ENCODE measurements at regions not wholly inside any gene's neighbourhood (a gene's known extent, or its start where the extent isn't known, plus 50 kb on each side); places are given as distances from the start of the nearest gene placed in this dataset.
"Not testable (repeated sequence)": the region's sequence is repeated elsewhere in the genome, so short reads cannot be mapped to it uniquely, and the experiment has no call there.

- WGBS, result 63% methylated on average over 2 of the region's 2 CpGs
- Histone ChIP-seq H3K4me1 (ENCODE audit: control insufficient read depth in 4 of 4, insufficient read depth in 4 of 4, low read length in 3 of 4) (no peaks in the 10 kb centered on the region), H3K4me3 (ENCODE audit: low read depth in 1 of 3, low read length in 3 of 3) (no peak overlapping the region), H3K27ac (ENCODE audit: low read depth in 1 of 2, low read length in 2 of 2) (no peak overlapping the region), H3K27me3 (ENCODE audit: control insufficient read depth in 4 of 4, insufficient read depth in 4 of 4, low read length in 3 of 4) (no peaks in the 10 kb centered on the region), H3K9me3 (ENCODE audit: control insufficient read depth in 4 of 4, low read length in 3 of 4) (no peaks in the 10 kb centered on the region), H3K9ac (ENCODE audit: low read depth in 1 of 2, low read length in 2 of 2) (no peak overlapping the region), H3K36me3 (ENCODE audit: control insufficient read depth in 4 of 4, insufficient read depth in 3 of 4, low read depth in 1 of 4, low read length in 3 of 4) (no peaks in the 10 kb centered on the region)
- no peak for DNase-seq (ENCODE audit: low spot score)
- TF ChIP-seq MAX (IDR thresholded peaks at IDR 0.05), result no peak
- TF ChIP-seq SP1 (IDR thresholded peaks at IDR 0.05), result no peak
- TF ChIP-seq EGR1 (IDR thresholded peaks at IDR 0.05; ENCODE audit: low read depth in 2 of 2), result no peak
- TF ChIP-seq FOXA2 (IDR thresholded peaks at IDR 0.05), result no peak
- no peak for TF ChIP-seq JUND (IDR thresholded peaks at IDR 0.05)
- no peak for TF ChIP-seq YY1 (IDR thresholded peaks at IDR 0.05)
- TF ChIP-seq RAD21 (IDR thresholded peaks at IDR 0.05), result no peak
- TF ChIP-seq ATF3 (IDR thresholded peaks at IDR 0.05), result no peak
- TF ChIP-seq HNF4A (conservative IDR thresholded peaks at IDR 0.05), result no peak
Observed at GRCh38 chr13:62162860-62163259, 747.2 kb upstream of the PCDH20 start.

GRCh38 chr13:62158520-62158919, 742.9 kb upstream of the PCDH20 start:
- H3K4me1 ChIP-seq (ENCODE audit: control insufficient read depth in 4 of 4, insufficient read depth in 4 of 4, low read length in 3 of 4), result no peaks in the 10 kb centered on the region
- no peaks in the 10 kb centered on the region for H3K27me3 ChIP-seq (ENCODE audit: control insufficient read depth in 4 of 4, insufficient read depth in 4 of 4, low read length in 3 of 4)
- H3K36me3 ChIP-seq (ENCODE audit: control insufficient read depth in 4 of 4, insufficient read depth in 3 of 4, low read depth in 1 of 4, low read length in 3 of 4), result no peaks in the 10 kb centered on the region
- no peak for DNase-seq (ENCODE audit: low spot score)
- WGBS, result 81% methylated on average over 3 of the region's 3 CpGs
- H3K27ac ChIP-seq (ENCODE audit: low read depth in 1 of 2, low read length in 2 of 2), result no peak overlapping the region
- no peaks in the 10 kb centered on the region for H3K9me3 ChIP-seq (ENCODE audit: control insufficient read depth in 4 of 4, low read length in 3 of 4)
- TF ChIP-seq GABPA (IDR thresholded peaks at IDR 0.05 in 1 of 2, conservative IDR thresholded peaks at IDR 0.05 in 1 of 2), result no peak
- TF ChIP-seq FOXA2 (IDR thresholded peaks at IDR 0.05), result no peak
- no peak overlapping the region for H3K9ac ChIP-seq (ENCODE audit: low read depth in 1 of 2, low read length in 2 of 2)
- no peak overlapping the region for H3K4me3 ChIP-seq (ENCODE audit: low read depth in 1 of 3, low read length in 3 of 3)

GRCh38 chr13:62151724-62152123, 736.1 kb upstream of the PCDH20 start:
- 67% methylated on average over 2 of the region's 2 CpGs for WGBS
- not testable (repeated sequence) for H3K4me3 ChIP-seq (ENCODE audit: low read depth in 1 of 3, low read length in 3 of 3); H3K27ac ChIP-seq (ENCODE audit: low read depth in 1 of 2, low read length in 2 of 2); H3K27me3 ChIP-seq (ENCODE audit: control insufficient read depth in 4 of 4, insufficient read depth in 4 of 4, low read length in 3 of 4); DNase-seq (ENCODE audit: low spot score); H3K36me3 ChIP-seq (ENCODE audit: control insufficient read depth in 4 of 4, insufficient read depth in 3 of 4, low read depth in 1 of 4, low read length in 3 of 4); H3K9ac ChIP-seq (ENCODE audit: low read depth in 1 of 2, low read length in 2 of 2); H3K9me3 ChIP-seq (ENCODE audit: control insufficient read depth in 4 of 4, low read length in 3 of 4); H3K4me1 ChIP-seq (ENCODE audit: control insufficient read depth in 4 of 4, insufficient read depth in 4 of 4, low read length in 3 of 4)

GRCh38 chr13:62142048-62142447, 726.4 kb upstream of the PCDH20 start:
- Histone ChIP-seq H3K27ac (ENCODE audit: low read depth in 1 of 2, low read length in 2 of 2) (no peak overlapping the region), H3K9me3 (ENCODE audit: control insufficient read depth in 4 of 4, low read length in 3 of 4) (peaks cover 0 to 5% (median 1%) of the 10 kb centered on the region in 4 donors), H3K4me3 (ENCODE audit: low read depth in 1 of 3, low read length in 3 of 3) (no peak overlapping the region), H3K9ac (ENCODE audit: low read depth in 1 of 2, low read length in 2 of 2) (no peak overlapping the region), H3K27me3 (ENCODE audit: control insufficient read depth in 4 of 4, insufficient read depth in 4 of 4, low read length in 3 of 4) (peaks cover 0 to 2% (median 0%) of the 10 kb centered on the region in 4 donors), H3K4me1 (ENCODE audit: control insufficient read depth in 4 of 4, insufficient read depth in 4 of 4, low read length in 3 of 4) (no peaks in the 10 kb centered on the region), H3K36me3 (ENCODE audit: control insufficient read depth in 4 of 4, insufficient read depth in 3 of 4, low read depth in 1 of 4, low read length in 3 of 4) (no peaks in the 10 kb centered on the region)
- no peak for DNase-seq (ENCODE audit: low spot score)
- TF ChIP-seq GABPA (IDR thresholded peaks at IDR 0.05 in 1 of 2, conservative IDR thresholded peaks at IDR 0.05 in 1 of 2), result no peak
- TF ChIP-seq SP1 (IDR thresholded peaks at IDR 0.05), result no peak
- TF ChIP-seq ATF3 (IDR thresholded peaks at IDR 0.05), result no peak
- no peak for TF ChIP-seq CTCF (IDR thresholded peaks at IDR 0.05; ENCODE audit: low read depth, low read length, missing input control)
- TF ChIP-seq ZBTB33 (IDR thresholded peaks at IDR 0.05), result no peak
- TF ChIP-seq HNF4G (IDR thresholded peaks at IDR 0.05), result no peak
- TF ChIP-seq NR2F2 (IDR thresholded peaks at IDR 0.05), result no peak
- no peak for TF ChIP-seq FOXA2 (IDR thresholded peaks at IDR 0.05)
- TF ChIP-seq MAX (IDR thresholded peaks at IDR 0.05), result no peak
- TF ChIP-seq RAD21 (IDR thresholded peaks at IDR 0.05), result no peak
- no peak for TF ChIP-seq RXRA (IDR thresholded peaks at IDR 0.05)
- no peak for TF ChIP-seq TAF1 (conservative IDR thresholded peaks at IDR 0.05)
- whole genome bisulfite sequencing, result 77% methylated on average over 3 of the region's 3 CpGs

Measured in liver (tissue), 8 donors.